Right lobe of liver (tissue), 4 donors: ENCODE measurements at regions not wholly inside any gene's neighbourhood (a gene's known extent, or its start where the extent isn't known, plus 50 kb on each side); places are given as distances from the start of the nearest gene placed in this dataset.

Source experiments
- CTCF ChIP-seq, 4 donors: fragments of 200-600 bp in 3 of 4; fragments of 450-650 bp in 1 of 4; IDR thresholded peaks; one replicate each; pipeline versions ENCODE4 v1.5.1 to v1.8.0; 2016 to 2022; ENCODE audit warnings: antibody characterized with exemption in 4 of 4, mild to moderate bottlenecking in 2 of 4
- POLR2A ChIP-seq: fragments of 450-650 bp; IDR thresholded peaks from one replicate; pipeline ENCODE4 v1.6.1; 2017; ENCODE audit warnings: antibody characterized with exemption, mild to moderate bottlenecking
- donor health status: DM: no; HTN: no; CAD: no.
- donor health status: DM: no; HTN: no; CAD: no.
- donor health status: DM: no; HTN: yes; CAD: no.

GRCh38 chr3:180264479-180264878 lies 227.7 kb upstream of the PEX5L start:
- TF ChIP-seq CTCF (IDR thresholded peaks at IDR 0.05) (no peak), POLR2A (no peak)
